ENCODE measurements at regions not wholly inside any gene's neighbourhood (a gene's known extent, or its start where the extent isn't known, plus 50 kb on each side); places are given as distances from the start of the nearest gene placed in this dataset.

DNA sequence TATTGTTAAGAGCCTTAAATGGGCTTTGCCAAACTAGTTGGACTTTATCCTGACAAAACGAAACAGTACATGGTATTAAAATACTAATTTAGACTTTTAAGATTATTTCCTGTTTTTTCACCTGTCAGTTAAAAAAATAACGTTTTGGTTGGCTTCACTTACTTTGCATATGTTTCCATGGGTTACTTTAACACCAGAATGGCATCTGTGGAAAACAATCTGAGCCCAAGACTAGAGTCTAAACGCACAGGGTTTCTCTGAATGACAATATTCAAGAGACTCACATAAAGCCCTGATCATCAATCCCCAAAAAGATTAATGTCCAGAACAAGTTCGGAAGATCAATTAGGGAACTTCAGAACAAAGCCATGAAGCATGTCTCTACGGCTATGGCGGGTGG is 888.0 kb downstream of the EPHA4 start:
- H3K9me3 Mint-ChIP-seq, result no peaks in the 10 kb centered on the region
- no peaks in the 10 kb centered on the region for H3K36me3 Mint-ChIP-seq (ENCODE audit: low read depth)
- DNase-seq (no peak), ATAC-seq (ENCODE audit: low read depth) (no peak)
- TF ChIP-seq, protein P1, sequence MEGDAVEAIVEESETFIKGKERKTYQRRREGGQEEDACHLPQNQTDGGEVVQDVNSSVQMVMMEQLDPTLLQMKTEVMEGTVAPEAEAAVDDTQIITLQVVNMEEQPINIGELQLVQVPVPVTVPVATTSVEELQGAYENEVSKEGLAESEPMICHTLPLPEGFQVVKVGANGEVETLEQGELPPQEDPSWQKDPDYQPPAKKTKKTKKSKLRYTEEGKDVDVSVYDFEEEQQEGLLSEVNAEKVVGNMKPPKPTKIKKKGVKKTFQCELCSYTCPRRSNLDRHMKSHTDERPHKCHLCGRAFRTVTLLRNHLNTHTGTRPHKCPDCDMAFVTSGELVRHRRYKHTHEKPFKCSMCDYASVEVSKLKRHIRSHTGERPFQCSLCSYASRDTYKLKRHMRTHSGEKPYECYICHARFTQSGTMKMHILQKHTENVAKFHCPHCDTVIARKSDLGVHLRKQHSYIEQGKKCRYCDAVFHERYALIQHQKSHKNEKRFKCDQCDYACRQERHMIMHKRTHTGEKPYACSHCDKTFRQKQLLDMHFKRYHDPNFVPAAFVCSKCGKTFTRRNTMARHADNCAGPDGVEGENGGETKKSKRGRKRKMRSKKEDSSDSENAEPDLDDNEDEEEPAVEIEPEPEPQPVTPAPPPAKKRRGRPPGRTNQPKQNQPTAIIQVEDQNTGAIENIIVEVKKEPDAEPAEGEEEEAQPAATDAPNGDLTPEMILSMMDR (IDR thresholded peaks at IDR 0.05), result no peak
- intact Hi-C loops (cut with micrococcal nuclease), result no loop called here
- H3K4me3 Mint-ChIP-seq, result no peak overlapping the region
- POLR2A ChIA-PET, result no interaction called here
- peaks cover 8% of the 10 kb centered on the region for H3K27me3 Mint-ChIP-seq
- CTCF ChIA-PET, result no interaction called here
- H3K4me1 Mint-ChIP-seq, result peaks cover 13% of the 10 kb centered on the region
- H3K27ac Mint-ChIP-seq, result no peak overlapping the region

DNA sequence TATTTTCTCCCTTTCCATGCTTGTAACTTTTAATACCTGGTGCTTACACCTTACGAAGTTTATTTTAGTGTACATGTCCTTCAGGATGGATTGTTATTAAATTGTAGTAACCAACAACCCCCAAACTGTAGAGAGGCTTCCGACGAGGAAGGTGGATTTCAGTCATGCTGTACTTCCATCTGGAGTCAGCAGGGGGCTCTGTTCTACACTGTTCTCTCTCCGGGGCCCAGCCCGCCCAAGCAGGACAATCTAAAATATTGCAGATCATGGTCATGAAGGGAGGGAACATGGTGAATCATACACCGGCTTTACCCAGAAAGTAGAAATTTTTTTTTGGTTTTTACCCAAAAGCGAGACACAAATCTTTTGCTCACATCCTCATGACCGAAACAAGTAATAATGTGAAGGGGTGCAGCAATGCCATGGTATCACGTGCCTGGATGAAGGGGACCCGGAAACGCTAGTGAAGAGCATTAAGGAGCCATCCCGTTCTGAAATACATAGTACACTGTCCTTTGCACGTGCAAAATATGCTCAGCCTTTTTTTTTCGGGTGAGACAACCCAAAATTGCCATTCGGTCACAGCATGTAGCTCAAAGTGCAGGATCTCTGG is 884.8 kb downstream of the EPHA4 start:
- Mint-ChIP-seq H3K27ac (no peak overlapping the region), H3K27me3 (peaks cover 8% of the 10 kb centered on the region), H3K4me1 (peaks cover 13% of the 10 kb centered on the region), H3K36me3 (ENCODE audit: low read depth) (no peaks in the 10 kb centered on the region), H3K9me3 (no peaks in the 10 kb centered on the region), H3K4me3 (no peak overlapping the region)
- ChIA-PET POLR2A (no interaction called here), CTCF (interaction anchor here (1.5 to 2.4 kb wide), 2 partner anchors 886 to 889 kb away, joined by 6 to 21 read pairs; partner anchors contain the start of gene EPHA4)
- intact Hi-C loops (cut with micrococcal nuclease), result loop anchor here (1.0 to 5.0 kb wide), 5 partner anchors 413 to 1282 kb away; no protein-coding TSS in a partner anchor
- TF ChIP-seq, protein P1 (IDR thresholded peaks at IDR 0.05), result peak; percentile 61
- ATAC-seq (ENCODE audit: low read depth) (peak; percentile 97), DNase-seq (peak; percentile 31)

DNA sequence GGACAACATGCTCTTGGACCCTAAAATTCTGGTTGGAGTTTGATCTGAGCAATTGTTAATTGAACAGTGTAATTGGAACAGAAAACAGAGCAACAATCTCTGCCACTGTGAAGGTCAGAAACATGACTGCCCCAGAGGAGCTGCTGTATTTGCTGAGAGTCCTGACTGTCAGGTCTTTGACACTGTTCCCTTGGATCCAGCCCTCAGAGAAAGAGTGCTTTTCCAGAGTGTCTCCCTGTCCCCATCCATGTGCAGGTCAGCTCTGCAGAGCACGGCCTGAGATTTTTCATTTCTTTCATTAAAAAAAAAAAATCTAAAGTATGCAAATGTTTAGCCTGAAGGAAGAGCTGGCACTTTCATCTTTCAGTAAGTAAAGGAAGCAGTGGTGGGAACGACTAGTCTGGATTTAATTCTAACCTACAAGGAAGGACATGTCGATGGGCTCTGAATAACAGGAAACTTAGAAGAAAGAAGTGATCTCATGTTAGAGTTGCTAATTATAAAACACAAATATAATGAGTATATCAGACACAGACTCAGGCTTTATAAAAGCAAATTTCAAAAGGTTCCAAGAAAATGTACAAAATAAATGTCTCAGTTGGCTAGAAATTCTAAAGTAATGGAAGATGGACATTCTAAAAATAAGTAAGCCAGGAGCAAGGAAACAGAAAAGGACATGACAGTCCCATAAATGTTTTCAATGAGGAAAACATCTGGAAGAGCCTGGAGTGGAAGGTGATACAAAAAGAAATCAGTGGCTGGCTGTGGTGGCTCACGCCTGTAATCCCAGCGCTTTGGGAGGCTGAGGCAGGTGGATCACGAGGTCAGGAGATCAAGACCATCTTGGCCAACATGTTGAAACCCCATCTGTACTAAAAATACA is 876.5 kb downstream of the EPHA4 start:
- intact Hi-C loops (cut with micrococcal nuclease), result no loop called here
- ChIA-PET CTCF (interaction anchor here (1.9 kb wide), 1 partner anchor 878 kb away, joined by 6 read pairs; no protein-coding TSS in a partner anchor), POLR2A (no interaction called here)
- H3K36me3 Mint-ChIP-seq (ENCODE audit: low read depth), result no peaks in the 10 kb centered on the region
- H3K4me1 Mint-ChIP-seq, result no peaks in the 10 kb centered on the region
- H3K27ac Mint-ChIP-seq, result no peak overlapping the region
- DNase-seq, result no peak
- H3K9me3 Mint-ChIP-seq, result peaks cover under 1% of the 10 kb centered on the region
- H3K4me3 Mint-ChIP-seq, result no peak overlapping the region
- TF ChIP-seq, protein P1 (IDR thresholded peaks at IDR 0.05), result no peak
- ATAC-seq (ENCODE audit: low read depth), result no peak
- H3K27me3 Mint-ChIP-seq, result peaks cover 13% of the 10 kb centered on the region

DNA sequence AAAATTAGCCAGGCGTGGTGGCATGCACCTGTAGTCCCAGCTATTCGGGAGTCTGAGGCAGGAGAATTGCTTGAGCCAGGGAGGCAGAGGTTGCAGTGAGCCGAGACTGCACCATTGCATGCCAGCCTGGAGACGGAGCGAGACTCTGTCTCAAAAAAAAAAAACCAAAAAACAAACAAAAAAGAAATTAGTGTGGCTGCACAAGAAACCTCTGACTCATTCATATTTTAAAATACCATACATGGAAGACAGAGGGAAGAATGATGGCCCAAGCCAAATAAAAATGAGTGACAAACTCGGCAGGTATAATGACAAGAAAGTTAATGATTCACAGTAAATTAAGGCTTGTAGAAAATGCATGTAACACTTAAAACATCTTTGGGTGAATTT is 875.8 kb downstream of the EPHA4 start:
- Mint-ChIP-seq H3K4me3 (no peak overlapping the region), H3K36me3 (ENCODE audit: low read depth) (no peaks in the 10 kb centered on the region), H3K27ac (no peak overlapping the region), H3K9me3 (peaks cover 7% of the 10 kb centered on the region), H3K27me3 (peaks cover 15% of the 10 kb centered on the region), H3K4me1 (no peaks in the 10 kb centered on the region)
- intact Hi-C loops (cut with micrococcal nuclease), result no loop called here
- DNase-seq (no peak), ATAC-seq (ENCODE audit: low read depth) (no peak)
- TF ChIP-seq, protein P1 (IDR thresholded peaks at IDR 0.05), result no peak
- POLR2A ChIA-PET, result no interaction called here
- CTCF ChIA-PET, result no interaction called here

DNA sequence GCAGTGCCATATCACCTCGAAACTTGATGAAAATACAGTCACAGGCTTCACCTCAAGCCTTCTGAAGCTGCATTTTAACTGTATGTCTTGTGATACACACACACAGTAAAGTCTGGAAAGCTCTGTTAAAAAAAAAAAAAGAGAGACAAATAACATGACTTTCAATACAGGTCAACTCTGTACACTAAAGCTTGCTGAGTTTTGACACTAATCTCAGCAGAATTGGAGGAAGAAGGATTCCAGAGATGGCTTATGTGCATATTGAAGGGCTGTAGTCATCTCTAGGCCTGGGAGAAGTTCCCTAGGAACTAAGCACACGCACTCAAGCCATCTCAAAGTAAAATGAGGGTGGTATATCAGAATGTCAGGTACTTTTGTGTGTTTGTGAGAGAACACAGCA is 875.1 kb downstream of the EPHA4 start:
- intact Hi-C loops (cut with micrococcal nuclease), result no loop called here
- ATAC-seq (ENCODE audit: low read depth) (no peak), DNase-seq (no peak)
- ChIA-PET CTCF (no interaction called here), POLR2A (no interaction called here)
- Mint-ChIP-seq H3K36me3 (ENCODE audit: low read depth) (no peaks in the 10 kb centered on the region), H3K27ac (no peak overlapping the region), H3K4me1 (no peaks in the 10 kb centered on the region), H3K4me3 (no peak overlapping the region), H3K9me3 (peaks cover 9% of the 10 kb centered on the region), H3K27me3 (peaks cover 17% of the 10 kb centered on the region)
- TF ChIP-seq, protein P1 (IDR thresholded peaks at IDR 0.05), result no peak
